GM12891 (cell line): ENCODE measurements at regions not wholly inside any gene's neighbourhood (a gene's known extent, or its start where the extent isn't known, plus 50 kb on each side); places are given as distances from the start of the nearest gene placed in this dataset.

Experiments
- DNase-seq: peaks from one replicate; pipeline ENCODE4 v3.0.0; 2011; ENCODE audit warnings: low spot score; ENCODE audit not compliant: insufficient read length
- FAIRE-seq: peaks from 2 replicates; lab custom pipeline; 2011; peaks lifted over from hg19 to GRCh38; lab: Jason Lieb, UNC
- PAX5 ChIP-seq: IDR thresholded peaks from 2 replicates; pipeline ENCODE4 v1.6.1; 2011; ENCODE audit warnings: low read length, moderate library complexity, mild to moderate bottlenecking; ENCODE audit not compliant: insufficient read depth, severe bottlenecking
- POLR2A ChIP-seq: IDR thresholded peaks from 2 replicates; pipeline ENCODE4 v1.6.1; 2011; ENCODE audit warnings: low read depth, low read length, control low read depth
- POLR2AphosphoS5 ChIP-seq: IDR thresholded peaks from 2 replicates; pipeline ENCODE4 v1.6.1; 2011; ENCODE audit warnings: low read depth, low read length, control low read depth
- POU2F2 ChIP-seq: IDR thresholded peaks from 2 replicates; pipeline ENCODE4 v1.6.1; 2011; ENCODE audit warnings: low read depth, mild to moderate bottlenecking, control low read depth, low read length, moderate library complexity
- SPI1 ChIP-seq: IDR thresholded peaks from 2 replicates; pipeline ENCODE4 v1.6.1; 2011; ENCODE audit warnings: low read depth, low read length, control low read depth
- TAF1 ChIP-seq: IDR thresholded peaks from 2 replicates; pipeline ENCODE4 v1.6.1; 2011; ENCODE audit warnings: low read depth, low read length, control low read depth

DNA sequence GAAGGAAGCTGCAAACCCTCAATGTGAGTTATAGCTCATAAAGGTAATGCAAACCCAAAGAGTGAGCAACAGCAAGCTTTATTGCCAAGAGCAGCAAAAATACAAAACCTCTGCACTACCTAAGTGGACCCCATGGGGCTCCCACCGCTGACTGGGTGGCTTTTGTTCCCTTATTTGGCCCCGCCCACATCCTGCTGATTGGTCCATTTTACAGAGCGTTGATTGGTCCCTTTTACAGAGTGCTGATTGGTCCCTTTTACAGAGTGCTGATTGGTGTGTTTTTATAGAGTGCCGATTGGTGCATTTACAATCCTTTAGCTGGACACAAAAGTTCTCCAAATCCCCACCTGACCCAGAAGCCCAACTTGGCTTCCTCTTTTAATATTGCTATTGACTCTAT is 154.5 kb upstream of the NSMCE3 start:
- no peak for FAIRE-seq
- DNase-seq = no peak
- no peak for TF ChIP-seq PAX5
- no peak for TF ChIP-seq POLR2A
- TF ChIP-seq SPI1 = no peak
- TF ChIP-seq TAF1 = no peak
- no peak for TF ChIP-seq POLR2AphosphoS5
- TF ChIP-seq POU2F2 = no peak

DNA sequence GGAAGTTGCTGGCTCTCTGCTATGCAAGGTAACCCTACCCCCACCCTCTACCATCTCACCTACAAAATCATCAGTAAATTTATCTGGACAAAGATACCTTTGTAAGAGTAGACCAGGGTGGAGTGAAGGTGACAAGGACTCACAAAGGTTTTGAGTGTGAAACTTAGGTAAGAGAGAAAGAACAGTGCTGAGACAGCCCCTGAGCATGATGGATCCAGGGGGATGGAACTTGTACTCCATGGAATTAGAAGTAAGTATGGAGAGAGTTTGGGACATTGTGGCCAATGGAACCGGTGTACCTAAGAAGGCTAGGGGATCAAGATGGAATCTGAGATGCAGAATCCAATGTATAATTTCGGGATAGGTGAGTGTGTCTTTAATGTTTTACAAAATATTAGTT is 153.0 kb upstream of the NSMCE3 start:
- no peak for DNase-seq
- no peak for FAIRE-seq
- no peak for TF ChIP-seq PAX5
- TF ChIP-seq POU2F2 = no peak
- no peak for TF ChIP-seq SPI1
- TF ChIP-seq POLR2A = no peak
- no peak for TF ChIP-seq TAF1
- TF ChIP-seq POLR2AphosphoS5 = no peak

DNA sequence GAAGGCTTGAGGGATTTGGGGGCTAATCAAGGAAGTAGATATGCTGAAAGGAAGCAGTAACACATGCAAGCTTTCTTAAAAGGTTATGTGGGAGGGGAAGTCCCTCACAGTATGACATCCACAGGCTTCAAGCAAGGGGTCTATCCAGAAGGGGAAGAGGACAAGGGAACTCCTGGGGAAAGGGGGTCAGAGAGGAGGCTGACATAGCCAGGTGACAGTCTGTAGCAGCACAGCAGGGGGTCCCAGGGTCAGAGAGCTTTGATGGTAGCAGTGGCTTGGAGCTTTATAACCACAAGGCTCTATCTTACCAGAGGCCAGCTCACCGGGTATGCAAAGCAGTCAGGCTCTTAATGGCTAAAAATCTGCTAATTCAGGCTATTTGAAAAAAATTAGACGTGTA is 150.6 kb upstream of the NSMCE3 start:
- no peak for FAIRE-seq
- no peak for DNase-seq
- TF ChIP-seq TAF1 (no peak), POLR2AphosphoS5 (no peak), POLR2A (no peak), PAX5 (no peak), POU2F2 (no peak), SPI1 (no peak)

DNA sequence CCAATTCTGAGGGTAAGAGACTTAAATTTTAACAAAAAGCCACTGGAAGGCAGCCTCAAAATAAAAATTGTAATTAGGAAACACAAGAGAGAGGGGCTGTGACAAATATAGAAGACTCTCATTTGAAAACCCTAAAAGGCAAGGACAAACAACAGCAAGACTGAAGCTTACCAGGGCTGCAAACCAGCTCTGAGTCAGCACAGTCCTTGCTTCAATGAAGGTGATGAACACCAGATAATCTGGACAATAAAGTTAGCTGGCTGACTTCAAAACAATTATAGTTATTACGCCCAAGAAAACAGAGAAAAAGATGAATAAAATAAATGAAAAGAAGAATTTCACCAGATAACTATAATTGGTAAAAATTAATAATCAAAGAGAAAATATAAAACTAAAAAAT is 149.3 kb upstream of the NSMCE3 start:
- DNase-seq (no peak), FAIRE-seq (no peak)
- TF ChIP-seq PAX5 = no peak
- TF ChIP-seq POU2F2 = no peak
- no peak for TF ChIP-seq SPI1
- no peak for TF ChIP-seq TAF1
- TF ChIP-seq POLR2A = no peak
- no peak for TF ChIP-seq POLR2AphosphoS5

DNA sequence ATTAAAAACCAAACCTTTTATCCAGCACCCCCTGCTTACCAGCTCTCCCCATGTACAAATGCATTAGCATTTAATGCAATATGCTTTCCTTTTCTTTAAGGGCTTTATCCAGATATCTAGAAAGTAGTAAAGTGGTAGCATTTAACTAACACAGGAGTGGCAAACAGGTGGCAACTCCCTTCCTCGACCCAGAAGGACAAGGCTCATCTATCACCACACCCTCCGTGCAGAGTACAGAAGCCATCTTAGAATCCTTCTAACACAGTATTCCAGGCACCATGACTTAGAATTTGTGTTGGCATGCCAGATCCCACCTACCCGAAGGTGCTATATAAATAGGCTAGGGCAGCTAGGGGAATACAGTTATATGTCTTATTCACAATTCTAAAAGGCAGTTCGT is 148.6 kb upstream of the NSMCE3 start:
- TF ChIP-seq POLR2AphosphoS5 = no peak
- no peak for TF ChIP-seq SPI1
- no peak for TF ChIP-seq POLR2A
- no peak for TF ChIP-seq PAX5
- no peak for TF ChIP-seq POU2F2
- no peak for TF ChIP-seq TAF1
- DNase-seq (no peak), FAIRE-seq (no peak)

DNA sequence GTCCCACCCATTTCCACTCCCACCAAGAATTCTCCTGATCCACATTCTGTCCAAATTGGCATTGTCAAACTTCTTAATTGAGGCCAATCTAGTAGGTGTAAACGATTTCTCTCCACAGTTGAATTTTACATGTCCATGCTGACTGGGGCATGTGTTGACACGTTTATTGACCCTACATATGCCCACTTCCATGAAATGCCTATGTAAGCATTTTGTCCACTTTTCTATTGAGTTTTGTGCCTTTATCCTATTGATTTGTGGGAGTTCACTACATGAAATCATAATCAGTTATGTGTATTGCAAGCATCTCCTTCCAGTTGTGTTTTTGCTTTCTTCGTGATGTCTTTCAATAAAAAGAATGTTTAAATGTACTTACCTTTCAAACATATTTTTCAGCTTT is 141.7 kb upstream of the NSMCE3 start:
- TF ChIP-seq POLR2AphosphoS5 (no peak), TAF1 (no peak), POLR2A (no peak), POU2F2 (no peak), PAX5 (no peak), SPI1 (no peak)
- DNase-seq (no peak), FAIRE-seq (no peak)

DNA sequence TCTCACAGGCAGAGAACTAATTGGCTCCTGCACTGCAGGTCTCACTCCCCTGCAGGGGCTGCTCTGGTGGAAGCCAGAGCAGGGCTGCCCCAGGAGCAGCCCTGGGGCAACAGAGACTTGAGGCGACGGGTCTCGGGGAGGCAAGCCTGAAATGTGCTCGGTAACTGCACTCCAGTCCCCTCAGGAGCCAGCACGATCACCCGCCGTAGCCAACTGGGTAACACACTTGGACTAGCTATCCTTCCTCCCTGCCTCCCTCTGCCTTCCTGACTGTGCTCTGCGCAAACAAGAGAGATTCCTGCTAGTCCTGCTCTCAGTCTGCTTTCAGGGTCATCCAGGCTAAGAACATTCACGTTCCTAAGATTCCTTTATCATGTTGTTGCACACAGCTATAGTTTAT is 140.7 kb upstream of the NSMCE3 start:
- no peak for TF ChIP-seq SPI1
- no peak for TF ChIP-seq TAF1
- TF ChIP-seq POLR2AphosphoS5 = no peak
- no peak for TF ChIP-seq POU2F2
- TF ChIP-seq POLR2A = no peak
- no peak for TF ChIP-seq PAX5
- FAIRE-seq = no peak
- DNase-seq = no peak

DNA sequence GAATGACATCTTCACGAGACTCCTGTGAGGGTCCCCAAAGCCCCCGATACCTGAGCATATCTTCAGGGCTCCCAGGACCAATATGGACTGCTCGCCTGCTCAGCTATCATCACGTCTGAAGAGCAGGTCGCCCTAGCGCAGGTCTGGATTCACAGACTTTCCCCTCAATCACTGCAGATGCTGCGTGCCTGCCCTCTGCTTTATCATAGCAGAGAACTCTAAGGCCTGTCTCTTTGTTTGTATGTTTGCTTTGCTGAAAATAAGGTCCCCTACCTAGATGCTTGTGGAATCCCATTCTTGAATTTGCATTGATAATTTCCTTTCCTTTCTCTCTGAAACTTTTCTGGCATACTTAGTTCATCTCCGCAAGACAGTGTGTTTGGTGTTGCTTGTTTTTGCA is 140.3 kb upstream of the NSMCE3 start:
- FAIRE-seq (no peak), DNase-seq (no peak)
- TF ChIP-seq POLR2A (no peak), TAF1 (no peak), PAX5 (no peak), SPI1 (no peak), POLR2AphosphoS5 (no peak), POU2F2 (no peak)

DNA sequence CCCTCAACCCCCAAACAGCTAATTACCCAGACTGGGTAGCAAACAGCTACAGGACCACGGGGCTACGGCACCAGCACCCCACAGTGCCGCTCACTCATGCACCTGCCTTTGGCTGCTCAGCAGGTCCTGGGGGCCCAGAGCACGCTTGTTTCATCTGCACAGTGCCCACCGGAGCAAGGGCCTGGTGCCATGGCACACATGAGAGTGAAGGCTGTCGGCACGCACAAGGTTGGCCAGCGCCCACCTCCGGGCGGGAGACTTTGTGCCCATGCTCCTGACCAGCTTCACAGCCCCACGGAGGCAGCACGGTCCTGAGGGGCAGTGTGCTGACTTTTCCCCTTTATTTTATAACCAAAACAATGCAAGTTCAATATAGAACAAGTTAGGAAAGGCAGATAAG is 135.9 kb upstream of the NSMCE3 start:
- TF ChIP-seq POU2F2 = no peak
- no peak for TF ChIP-seq POLR2A
- TF ChIP-seq PAX5 = no peak
- no peak for TF ChIP-seq POLR2AphosphoS5
- TF ChIP-seq TAF1 = no peak
- TF ChIP-seq SPI1 = no peak
- DNase-seq (no peak), FAIRE-seq (no peak)

DNA sequence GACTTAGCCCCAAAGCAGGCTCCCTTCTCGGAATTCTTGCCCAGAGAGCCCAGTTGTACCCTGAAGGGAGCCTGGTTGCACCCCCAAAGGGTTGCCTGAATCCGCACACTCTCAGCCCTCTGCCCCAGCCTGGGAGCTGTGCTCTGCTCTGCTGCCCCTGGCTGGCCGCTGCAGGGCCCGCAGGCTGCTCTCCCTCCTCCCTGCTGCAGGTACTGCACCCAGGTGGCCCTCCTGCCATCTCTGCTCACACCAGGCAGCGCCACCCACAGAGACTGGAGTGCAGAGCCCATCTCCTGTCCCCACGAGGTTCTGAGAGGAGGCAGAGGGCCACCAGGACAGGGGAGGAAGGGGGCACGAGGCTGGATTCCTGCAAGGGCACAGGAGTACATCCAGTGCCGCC is 134.2 kb upstream of the NSMCE3 start:
- TF ChIP-seq POLR2A (no peak), PAX5 (no peak), SPI1 (no peak)
- FAIRE-seq = no peak
- DNase-seq = no peak

DNA sequence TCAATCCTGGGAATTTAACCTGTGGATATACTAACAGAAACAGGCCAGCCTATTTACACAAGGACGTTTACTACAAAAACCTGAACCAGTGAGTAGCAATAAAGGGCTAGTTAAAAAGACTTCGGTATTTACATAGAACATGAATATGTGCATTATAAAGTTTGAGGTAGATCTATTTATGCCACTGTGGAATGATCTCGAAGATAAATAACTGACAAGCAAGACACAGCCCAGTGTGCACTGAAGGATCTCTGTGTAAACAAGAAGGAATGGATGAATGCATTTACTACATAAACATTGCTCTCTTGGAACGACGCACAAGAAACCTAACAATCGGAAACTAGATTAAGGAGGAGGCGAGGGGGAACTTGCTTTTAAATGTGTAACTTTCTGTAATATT is 132.0 kb upstream of the NSMCE3 start:
- no peak for DNase-seq
- TF ChIP-seq POLR2AphosphoS5 (no peak), POU2F2 (no peak), POLR2A (no peak), SPI1 (no peak), PAX5 (no peak), TAF1 (no peak)
- no peak for FAIRE-seq

DNA sequence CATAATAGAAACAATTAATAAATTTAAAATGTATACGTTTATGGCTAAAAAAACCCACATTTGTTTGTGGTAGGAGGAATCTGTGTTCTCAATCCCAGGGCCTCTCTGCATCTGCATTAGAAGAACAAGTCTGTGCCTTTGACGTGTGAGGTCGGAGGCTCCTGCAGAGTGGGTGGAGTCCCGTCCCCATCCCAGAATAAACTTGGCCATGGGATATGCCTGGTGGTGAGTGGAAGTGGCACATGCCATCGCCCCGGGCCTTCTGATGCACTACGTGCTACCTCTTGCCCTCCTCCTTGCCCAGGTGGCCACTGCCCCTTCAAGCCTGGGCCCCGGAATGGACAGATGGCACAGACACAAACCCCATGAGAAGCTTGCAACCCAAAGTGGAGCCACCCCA is 131.1 kb upstream of the NSMCE3 start:
- no peak for FAIRE-seq
- TF ChIP-seq PAX5 (no peak), SPI1 (no peak), TAF1 (no peak), POU2F2 (no peak), POLR2A (no peak), POLR2AphosphoS5 (no peak)

More for the DNA sequence above, 131.1 kb upstream of the NSMCE3 start:
- DNase-seq = no peak
